ENCODE measurements at regions not wholly inside any gene's neighbourhood (a gene's known extent, or its start where the extent isn't known, plus 50 kb on each side); places are given as distances from the start of the nearest gene placed in this dataset.
A peak's percentile ranks its signal among the peaks of the same experiment; 100 is the strongest.

- Histone ChIP-seq H3K36me3 (ENCODE audit: insufficient read depth, low read length) (no peaks in the 10 kb centered on the region), H3K4me3 (ENCODE audit: low read depth in 1 of 2, low read length in 2 of 2) (no peak overlapping the region), H2AFZ (ENCODE audit: low read depth, low read length) (peak overlapping the region; percentile 10; the same call in 1 of the 2 replicates), H3K27me3 (ENCODE audit: insufficient read depth, low read length, poor library complexity) (no peaks in the 10 kb centered on the region), H3K4me2 (ENCODE audit: insufficient read depth, low read length) (no peak overlapping the region), H3K4me1 (ENCODE audit: insufficient read depth, low read length) (peaks cover 6% of the 10 kb centered on the region), H3K79me2 (ENCODE audit: insufficient read depth, low read length) (no peaks in the 10 kb centered on the region), H3K9ac (ENCODE audit: low read depth, low read length) (no peak overlapping the region), H4K20me1 (ENCODE audit: insufficient read depth, low read length) (no peaks in the 10 kb centered on the region), H3K9me3 (ENCODE audit: insufficient read depth, low read length, severe bottlenecking) (no peaks in the 10 kb centered on the region), H3K27ac (ENCODE audit: low read length) (no peak overlapping the region)
- DNase-seq (no peak), ATAC-seq (ENCODE audit: insufficient read depth, low read depth) (no peak)
- TF ChIP-seq, protein P1, sequence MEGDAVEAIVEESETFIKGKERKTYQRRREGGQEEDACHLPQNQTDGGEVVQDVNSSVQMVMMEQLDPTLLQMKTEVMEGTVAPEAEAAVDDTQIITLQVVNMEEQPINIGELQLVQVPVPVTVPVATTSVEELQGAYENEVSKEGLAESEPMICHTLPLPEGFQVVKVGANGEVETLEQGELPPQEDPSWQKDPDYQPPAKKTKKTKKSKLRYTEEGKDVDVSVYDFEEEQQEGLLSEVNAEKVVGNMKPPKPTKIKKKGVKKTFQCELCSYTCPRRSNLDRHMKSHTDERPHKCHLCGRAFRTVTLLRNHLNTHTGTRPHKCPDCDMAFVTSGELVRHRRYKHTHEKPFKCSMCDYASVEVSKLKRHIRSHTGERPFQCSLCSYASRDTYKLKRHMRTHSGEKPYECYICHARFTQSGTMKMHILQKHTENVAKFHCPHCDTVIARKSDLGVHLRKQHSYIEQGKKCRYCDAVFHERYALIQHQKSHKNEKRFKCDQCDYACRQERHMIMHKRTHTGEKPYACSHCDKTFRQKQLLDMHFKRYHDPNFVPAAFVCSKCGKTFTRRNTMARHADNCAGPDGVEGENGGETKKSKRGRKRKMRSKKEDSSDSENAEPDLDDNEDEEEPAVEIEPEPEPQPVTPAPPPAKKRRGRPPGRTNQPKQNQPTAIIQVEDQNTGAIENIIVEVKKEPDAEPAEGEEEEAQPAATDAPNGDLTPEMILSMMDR (IDR thresholded peaks at IDR 0.05; ENCODE audit: borderline replicate concordance, extremely low read depth, low read length, poor library complexity, severe bottlenecking): no peak
- TF ChIP-seq EZH2 (IDR thresholded peaks at IDR 0.05; ENCODE audit: borderline replicate concordance, low read depth, low read length, severe bottlenecking): no peak
These were observed 86.1 kb upstream of the UXS1 start for GRCh38 chr2:106280224-106280623.

GRCh38 chr2:106278112-106278876, 84.2 kb upstream of the UXS1 start:
- TF ChIP-seq EZH2 (IDR thresholded peaks at IDR 0.05; ENCODE audit: borderline replicate concordance, low read depth, low read length, severe bottlenecking): no peak
- TF ChIP-seq, protein P1 (IDR thresholded peaks at IDR 0.05; ENCODE audit: borderline replicate concordance, extremely low read depth, low read length, poor library complexity, severe bottlenecking): no peak
- no peaks in the 10 kb centered on the region for H3K9me3 ChIP-seq (ENCODE audit: insufficient read depth, low read length, severe bottlenecking)
- ATAC-seq (ENCODE audit: insufficient read depth, low read depth) (no peak), DNase-seq (no peak)
- H3K4me2 ChIP-seq (ENCODE audit: insufficient read depth, low read length): no peak overlapping the region
- H3K27me3 ChIP-seq (ENCODE audit: insufficient read depth, low read length, poor library complexity): no peaks in the 10 kb centered on the region
- peaks cover 5% of the 10 kb centered on the region for H3K4me1 ChIP-seq (ENCODE audit: insufficient read depth, low read length)
- H4K20me1 ChIP-seq (ENCODE audit: insufficient read depth, low read length): no peaks in the 10 kb centered on the region
- no peaks in the 10 kb centered on the region for H3K79me2 ChIP-seq (ENCODE audit: insufficient read depth, low read length)
- H2AFZ ChIP-seq (ENCODE audit: low read depth, low read length): no peak overlapping the region
- no peak overlapping the region for H3K27ac ChIP-seq (ENCODE audit: low read length)
- H3K4me3 ChIP-seq (ENCODE audit: low read depth in 1 of 2, low read length in 2 of 2): no peak overlapping the region
- no peak overlapping the region for H3K9ac ChIP-seq (ENCODE audit: low read depth, low read length)
- no peaks in the 10 kb centered on the region for H3K36me3 ChIP-seq (ENCODE audit: insufficient read depth, low read length)

DNA sequence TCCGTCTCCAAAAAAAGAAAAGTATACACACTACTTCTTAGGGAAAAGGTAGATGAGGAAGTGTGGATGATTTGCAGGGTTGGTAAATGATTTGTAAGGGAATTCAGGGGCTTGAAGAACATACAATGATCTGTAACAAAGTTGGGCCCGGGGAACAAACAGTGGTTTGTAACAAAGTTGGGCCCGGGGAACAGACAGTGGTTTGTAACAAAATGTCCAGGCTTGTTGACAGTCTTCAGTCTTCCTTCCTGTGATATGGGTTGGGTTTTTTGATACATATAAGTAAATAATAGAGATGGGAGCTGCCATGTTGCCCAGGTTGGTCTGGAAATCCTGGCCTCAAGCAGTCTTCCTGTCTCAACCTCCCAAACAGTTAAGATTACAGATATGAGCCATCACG, 83.3 kb upstream of the UXS1 start:
- no peak overlapping the region for H2AFZ ChIP-seq (ENCODE audit: low read depth, low read length)
- H3K9me3 ChIP-seq (ENCODE audit: insufficient read depth, low read length, severe bottlenecking): no peaks in the 10 kb centered on the region
- no peak for DNase-seq
- no peak overlapping the region for H3K9ac ChIP-seq (ENCODE audit: low read depth, low read length)
- H4K20me1 ChIP-seq (ENCODE audit: insufficient read depth, low read length): no peaks in the 10 kb centered on the region
- H3K4me2 ChIP-seq (ENCODE audit: insufficient read depth, low read length): no peak overlapping the region
- no peak for ATAC-seq (ENCODE audit: insufficient read depth, low read depth)
- no peak overlapping the region for H3K4me3 ChIP-seq (ENCODE audit: low read depth in 1 of 2, low read length in 2 of 2)
- no peaks in the 10 kb centered on the region for H3K36me3 ChIP-seq (ENCODE audit: insufficient read depth, low read length)
- no peak for TF ChIP-seq EZH2 (IDR thresholded peaks at IDR 0.05; ENCODE audit: borderline replicate concordance, low read depth, low read length, severe bottlenecking)
- TF ChIP-seq, protein P1 (IDR thresholded peaks at IDR 0.05; ENCODE audit: borderline replicate concordance, extremely low read depth, low read length, poor library complexity, severe bottlenecking): no peak
- H3K27me3 ChIP-seq (ENCODE audit: insufficient read depth, low read length, poor library complexity): no peaks in the 10 kb centered on the region
- H3K4me1 ChIP-seq (ENCODE audit: insufficient read depth, low read length): no peaks in the 10 kb centered on the region
- H3K27ac ChIP-seq (ENCODE audit: low read length): no peak overlapping the region
- no peaks in the 10 kb centered on the region for H3K79me2 ChIP-seq (ENCODE audit: insufficient read depth, low read length)
